Tibial nerve (tissue), 4 donors: ENCODE measurements at regions not wholly inside any gene's neighbourhood (a gene's known extent, or its start where the extent isn't known, plus 50 kb on each side); places are given as distances from the start of the nearest gene placed in this dataset.

ENCODE experiments used
- DNase-seq, 2 donors: peaks; one replicate each; pipeline ENCODE4 v3.0.0-alpha.2; 2019; ENCODE audit warnings: low spot score in 2 of 2
- H3K27ac ChIP-seq, 4 donors: fragments of 200-600 bp; sonication (generic) in 3 of 4; one replicate each; pipeline ENCODE4 v1.5.1; 2017 to 2019; ENCODE audit warnings: mild to moderate bottlenecking in 1 of 4
- H3K27me3 ChIP-seq, 2 donors: fragments of 200-600 bp; sonication (generic) in 1 of 2; one replicate each; pipeline versions ENCODE4 v1.5.1 to v1.6.0; 2017 to 2019
- H3K36me3 ChIP-seq, 3 donors: fragments of 200-600 bp; sonication (generic); one replicate each; pipeline ENCODE4 v1.5.1; 2018 to 2019
- H3K4me1 ChIP-seq, 4 donors: fragments of 200-600 bp; sonication (generic) in 3 of 4; one replicate each; pipeline ENCODE4 v1.5.1; 2017 to 2019
- H3K4me3 ChIP-seq, 4 donors: fragments of 200-600 bp; sonication (generic) in 3 of 4; one replicate each; pipeline ENCODE4 v1.5.1; 2017 to 2019; ENCODE audit warnings: mild to moderate bottlenecking in 1 of 4, moderate library complexity in 1 of 4
- H3K9me3 ChIP-seq, 4 donors: fragments of 200-600 bp; sonication (generic) in 3 of 4; one replicate each; pipeline ENCODE4 v1.5.1; 2017 to 2019
- CTCF ChIP-seq, 5 experiments: fragments of 200-600 bp in 3 of 5; fragments of 450-650 bp in 2 of 5; sonication (generic) in 3 of 5; IDR thresholded peaks; one replicate each; pipeline ENCODE4 v1.5.1; 2016 to 2019; ENCODE audit warnings: antibody characterized with exemption in 5 of 5, mild to moderate bottlenecking in 3 of 5, moderate library complexity in 2 of 5
- EP300 ChIP-seq, 2 donors: sonication (generic); formaldehyde crosslinking; IDR thresholded peaks; one replicate each; pipeline ENCODE4 v1.6.1; 2017; ENCODE audit warnings: antibody characterized with exemption in 2 of 2, mild to moderate bottlenecking in 1 of 2
- POLR2A ChIP-seq, 2 donors: fragments of 450-650 bp; IDR thresholded peaks; one replicate each; pipeline ENCODE4 v1.6.1; 2017; ENCODE audit warnings: antibody characterized with exemption in 2 of 2, mild to moderate bottlenecking in 2 of 2, moderate library complexity in 2 of 2
- WGBS, 2 donors: methylation state at CpG; one replicate each; pipeline ENCODE4 v1.1.5; 2018; 5-methylcytosine and 5-hydroxymethylcytosine counted together

- no peaks in the 10 kb centered on the region for H3K27me3 ChIP-seq
- no peaks in the 10 kb centered on the region for H3K36me3 ChIP-seq
- H3K27ac ChIP-seq = no peak overlapping the region
- DNase-seq = no peak
- no peaks in the 10 kb centered on the region for H3K4me1 ChIP-seq
- no peaks in the 10 kb centered on the region for H3K9me3 ChIP-seq
- TF ChIP-seq CTCF (IDR thresholded peaks at IDR 0.05) = no peak
- no peak for TF ChIP-seq EP300 (IDR thresholded peaks at IDR 0.05)
- no peak for TF ChIP-seq POLR2A (IDR thresholded peaks at IDR 0.05)
- no peak overlapping the region for H3K4me3 ChIP-seq
Measured at GRCh38 chr1:233485385-233485784, 128.5 kb upstream of the KCNK1 start.

GRCh38 chr1:233485809-233486398 is 128.0 kb upstream of the KCNK1 start:
- Histone ChIP-seq H3K4me1 (no peaks in the 10 kb centered on the region), H3K27ac (no peak overlapping the region), H3K36me3 (no peaks in the 10 kb centered on the region), H3K27me3 (no peaks in the 10 kb centered on the region), H3K4me3 (no peak overlapping the region), H3K9me3 (no peaks in the 10 kb centered on the region)
- no peak for DNase-seq
- TF ChIP-seq EP300 (IDR thresholded peaks at IDR 0.05) = no peak
- TF ChIP-seq CTCF (IDR thresholded peaks at IDR 0.05) = no peak
- no peak for TF ChIP-seq POLR2A (IDR thresholded peaks at IDR 0.05)
- WGBS, 2 donors = 60 to 76% methylated on average over 3 of the region's 3 CpGs

- H3K27me3 ChIP-seq = no peaks in the 10 kb centered on the region
Measured at GRCh38 chr1:233487408-233487807, 126.5 kb upstream of the KCNK1 start.

GRCh38 chr1:233489411-233489810 is 124.5 kb upstream of the KCNK1 start:
- no peak for TF ChIP-seq POLR2A (IDR thresholded peaks at IDR 0.05)
- no peak for TF ChIP-seq CTCF (IDR thresholded peaks at IDR 0.05)
- TF ChIP-seq EP300 (IDR thresholded peaks at IDR 0.05) = no peak
- H3K36me3 ChIP-seq = no peaks in the 10 kb centered on the region
- no peaks in the 10 kb centered on the region for H3K4me1 ChIP-seq
- 79 to 85% methylated on average over 4 of the region's 4 CpGs for WGBS, 2 donors
- H3K27ac ChIP-seq = no peak overlapping the region
- H3K27me3 ChIP-seq = no peaks in the 10 kb centered on the region
- H3K9me3 ChIP-seq = no peaks in the 10 kb centered on the region
- no peak overlapping the region for H3K4me3 ChIP-seq
- DNase-seq = no peak

More at GRCh38 chr1:233487408-233487807, 126.5 kb upstream of the KCNK1 start:
- no peak overlapping the region for H3K4me3 ChIP-seq
- no peak for DNase-seq
- no peak overlapping the region for H3K27ac ChIP-seq
- no peak for TF ChIP-seq EP300 (IDR thresholded peaks at IDR 0.05)
- TF ChIP-seq CTCF (IDR thresholded peaks at IDR 0.05) = no peak
- TF ChIP-seq POLR2A (IDR thresholded peaks at IDR 0.05) = no peak
- H3K4me1 ChIP-seq = no peaks in the 10 kb centered on the region
- H3K36me3 ChIP-seq = no peaks in the 10 kb centered on the region
- no peaks in the 10 kb centered on the region for H3K9me3 ChIP-seq

GRCh38 chr1:233490488-233490887 is 123.4 kb upstream of the KCNK1 start:
- WGBS, 2 donors = 62 to 77% methylated on average over 2 of the region's 2 CpGs
- DNase-seq = no peak
- H3K27me3 ChIP-seq = no peaks in the 10 kb centered on the region
- no peaks in the 10 kb centered on the region for H3K9me3 ChIP-seq
- H3K4me3 ChIP-seq = no peak overlapping the region
- H3K36me3 ChIP-seq = no peaks in the 10 kb centered on the region
- TF ChIP-seq POLR2A (IDR thresholded peaks at IDR 0.05) (no peak), CTCF (IDR thresholded peaks at IDR 0.05) (no peak), EP300 (IDR thresholded peaks at IDR 0.05) (no peak)
- no peaks in the 10 kb centered on the region for H3K4me1 ChIP-seq
- no peak overlapping the region for H3K27ac ChIP-seq
